ENCODE measurements at regions not wholly inside any gene's neighbourhood (a gene's known extent, or its start where the extent isn't known, plus 50 kb on each side); places are given as distances from the start of the nearest gene placed in this dataset.
"Not testable (repeated sequence)": the region's sequence is repeated elsewhere in the genome, so short reads cannot be mapped to it uniquely, and the experiment has no call there.

GRCh38 chr2:90179591-90179990 is 1488.1 kb downstream of the RPIA start:
- not testable (repeated sequence) for TF ChIP-seq CTCF (IDR thresholded peaks at IDR 0.05; ENCODE audit: low read length); EZH2 (IDR thresholded peaks at IDR 0.05; ENCODE audit: borderline replicate concordance, low read length)
